ENCODE measurements at regions not wholly inside any gene's neighbourhood (a gene's known extent, or its start where the extent isn't known, plus 50 kb on each side); places are given as distances from the start of the nearest gene placed in this dataset.

- no peak for TF ChIP-seq CTCF (IDR thresholded peaks at IDR 0.05; ENCODE audit: extremely low read depth, missing control alignments)
- DNase-seq (ENCODE audit: low spot score), result no peak
Observed at GRCh38 chr17:34121311-34121710, 133.8 kb upstream of the CCL2 start.

GRCh38 chr17:34122515-34122914 lies 132.6 kb upstream of the CCL2 start:
- TF ChIP-seq CTCF (IDR thresholded peaks at IDR 0.05; ENCODE audit: extremely low read depth, missing control alignments), result no peak
- no peak for DNase-seq (ENCODE audit: low spot score)

- no peak for DNase-seq (ENCODE audit: low spot score)
- no peak for TF ChIP-seq CTCF (IDR thresholded peaks at IDR 0.05; ENCODE audit: extremely low read depth, missing control alignments)
Observed at GRCh38 chr17:34125010-34125409, 130.1 kb upstream of the CCL2 start.

GRCh38 chr17:34125921-34126320 lies 129.2 kb upstream of the CCL2 start:
- DNase-seq (ENCODE audit: low spot score), result no peak
- TF ChIP-seq CTCF (IDR thresholded peaks at IDR 0.05; ENCODE audit: extremely low read depth, missing control alignments), result no peak

GRCh38 chr17:34126496-34126895 lies 128.6 kb upstream of the CCL2 start:
- DNase-seq (ENCODE audit: low spot score), result no peak
- TF ChIP-seq CTCF (IDR thresholded peaks at IDR 0.05; ENCODE audit: extremely low read depth, missing control alignments), result no peak

- DNase-seq (ENCODE audit: low spot score), result peak; percentile 12
- TF ChIP-seq CTCF (IDR thresholded peaks at IDR 0.05; ENCODE audit: extremely low read depth, missing control alignments), result no peak
Observed at GRCh38 chr17:34126965-34127364, 128.1 kb upstream of the CCL2 start.

GRCh38 chr17:34130544-34130943 lies 124.5 kb upstream of the CCL2 start:
- no peak for TF ChIP-seq CTCF (IDR thresholded peaks at IDR 0.05; ENCODE audit: extremely low read depth, missing control alignments)
- no peak for DNase-seq (ENCODE audit: low spot score)
